ENCODE measurements at regions not wholly inside any gene's neighbourhood (a gene's known extent, or its start where the extent isn't known, plus 50 kb on each side); places are given as distances from the start of the nearest gene placed in this dataset.

DNA sequence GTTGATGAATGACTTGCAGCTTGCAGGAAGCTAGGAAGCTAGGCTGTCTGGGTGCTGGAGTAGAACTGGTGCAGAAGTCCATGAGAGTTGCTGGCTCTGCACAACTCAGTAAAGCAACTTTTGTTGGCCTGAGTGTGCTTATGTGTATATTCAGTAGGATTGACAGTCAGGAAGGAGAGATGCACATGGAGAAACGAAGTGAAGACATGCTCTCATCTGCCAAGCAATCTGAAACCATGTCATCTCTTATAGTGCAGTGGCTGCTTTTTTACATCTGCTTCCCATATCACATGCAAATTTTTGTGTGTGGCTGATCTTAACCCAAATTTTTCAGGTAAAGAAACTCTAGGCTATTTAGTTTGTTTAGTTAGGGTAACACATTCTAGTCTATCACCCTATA is 252.4 kb upstream of the HS3ST5 start:
- DNase-seq, result no peak

DNA sequence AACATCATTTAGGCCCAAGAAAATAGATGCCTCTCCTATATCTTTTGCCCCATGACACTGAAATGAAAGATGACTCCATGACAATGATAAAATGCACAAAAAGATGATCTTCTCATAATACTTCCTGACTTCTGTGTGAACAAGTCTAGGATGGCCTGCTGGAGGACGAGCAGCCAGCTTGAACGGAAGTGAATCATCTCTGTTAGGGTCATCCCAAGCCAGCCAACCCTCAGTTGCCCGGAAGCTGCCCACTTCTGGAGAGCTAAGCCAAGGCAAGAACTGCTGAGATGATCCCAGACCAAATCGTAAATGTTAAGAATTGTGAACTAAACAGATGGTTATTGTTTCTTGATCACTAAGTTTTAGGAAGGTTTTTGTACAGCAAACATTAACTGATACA is 249.7 kb upstream of the HS3ST5 start:
- no peak for DNase-seq

DNA sequence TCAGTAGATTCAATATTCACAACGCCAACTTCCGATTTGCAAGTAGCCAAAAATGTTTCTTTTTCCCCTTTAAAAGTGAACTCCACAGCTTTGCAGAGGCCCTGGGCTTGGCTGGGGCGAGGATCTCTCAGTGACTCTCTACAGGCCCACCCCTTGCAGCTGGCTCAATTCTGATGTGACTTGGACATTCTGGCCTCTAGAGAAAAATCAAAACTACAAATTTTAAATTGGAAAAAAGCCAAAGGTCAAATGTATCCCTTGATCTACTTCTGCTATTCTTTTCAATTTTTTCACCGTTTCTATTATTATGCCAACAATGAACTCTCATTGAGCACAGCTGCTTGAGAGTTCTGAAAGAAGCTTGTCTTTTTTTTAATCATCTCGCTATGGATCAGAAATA is 245.9 kb upstream of the HS3ST5 start:
- no peak for DNase-seq

DNA sequence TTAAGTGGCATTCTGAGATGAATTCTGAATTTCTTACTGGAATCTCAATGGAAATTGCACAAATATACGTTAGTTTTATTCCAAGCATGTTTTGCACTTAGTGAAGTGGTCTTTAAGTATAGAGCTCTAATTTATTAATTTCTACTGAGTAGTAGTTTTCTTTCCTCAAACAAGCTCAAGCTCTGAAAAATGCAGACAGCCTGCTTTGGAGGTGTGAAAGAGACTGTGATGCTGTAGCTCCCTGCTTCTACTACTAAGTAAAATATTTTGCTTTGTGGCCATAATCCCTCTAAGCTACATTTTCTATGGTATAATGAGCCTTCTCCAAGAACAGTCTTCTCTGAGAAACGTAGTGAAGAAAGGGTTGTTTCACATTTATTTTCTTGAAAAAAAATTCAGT is 243.5 kb upstream of the HS3ST5 start:
- DNase-seq, result no peak

DNA sequence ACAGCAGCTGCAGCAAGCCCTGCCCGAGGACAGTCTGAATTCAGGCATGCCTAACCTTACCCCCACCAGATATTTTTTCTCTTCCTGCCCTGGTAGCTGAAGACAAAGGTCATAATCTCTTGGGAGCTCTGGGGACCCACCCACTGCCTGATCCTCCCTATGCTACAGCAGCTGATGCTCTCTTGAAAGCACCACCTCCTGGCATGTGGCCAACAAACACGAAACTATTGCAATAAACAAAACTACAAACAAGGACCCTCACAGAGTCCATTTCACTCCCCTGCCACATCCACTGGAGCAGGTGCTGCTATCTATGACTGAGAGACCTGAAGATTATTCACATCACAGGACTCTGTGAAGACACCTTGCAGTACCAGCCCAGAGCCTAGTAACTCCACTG is 238.5 kb upstream of the HS3ST5 start:
- DNase-seq, result no peak

DNA sequence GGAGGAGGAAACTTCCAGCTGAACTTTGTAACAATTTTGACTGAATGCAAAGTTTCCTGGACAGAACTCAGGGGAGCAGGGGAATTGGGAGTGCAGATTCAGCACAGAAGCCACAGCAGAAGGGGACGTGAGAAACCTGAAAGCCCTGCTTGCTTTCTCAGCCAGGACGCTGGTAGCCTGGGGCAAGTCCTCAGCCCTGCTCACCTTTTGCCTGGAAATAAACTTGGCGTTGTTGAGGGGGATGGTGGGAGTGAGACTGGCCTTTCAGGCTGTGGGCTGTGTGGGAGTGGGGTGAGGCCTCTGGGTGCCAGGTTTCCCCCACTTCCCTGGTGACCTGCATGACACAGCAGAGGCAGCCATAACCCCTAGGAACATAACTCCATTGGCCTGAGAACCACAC is 238.1 kb upstream of the HS3ST5 start:
- DNase-seq, result no peak

DNA sequence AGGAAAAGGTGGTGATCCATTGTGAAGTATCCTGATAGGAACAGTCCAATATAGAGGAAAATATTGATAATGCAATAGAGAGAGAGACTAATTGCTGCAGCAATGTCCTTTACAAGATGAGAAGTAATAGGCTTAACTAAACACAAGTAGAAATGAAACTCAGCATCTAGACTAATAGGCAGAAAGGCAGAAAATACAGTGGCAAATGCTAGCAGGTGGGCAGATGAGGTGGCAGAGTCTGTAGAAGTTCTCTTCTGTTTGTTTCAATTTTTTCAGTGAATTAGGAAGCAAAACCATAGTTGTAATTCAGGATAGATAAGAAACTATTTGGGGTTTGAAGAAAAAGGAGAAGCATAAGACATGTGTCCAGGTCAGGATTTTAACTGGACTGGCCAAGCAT is 236.7 kb upstream of the HS3ST5 start:
- DNase-seq, result no peak

DNA sequence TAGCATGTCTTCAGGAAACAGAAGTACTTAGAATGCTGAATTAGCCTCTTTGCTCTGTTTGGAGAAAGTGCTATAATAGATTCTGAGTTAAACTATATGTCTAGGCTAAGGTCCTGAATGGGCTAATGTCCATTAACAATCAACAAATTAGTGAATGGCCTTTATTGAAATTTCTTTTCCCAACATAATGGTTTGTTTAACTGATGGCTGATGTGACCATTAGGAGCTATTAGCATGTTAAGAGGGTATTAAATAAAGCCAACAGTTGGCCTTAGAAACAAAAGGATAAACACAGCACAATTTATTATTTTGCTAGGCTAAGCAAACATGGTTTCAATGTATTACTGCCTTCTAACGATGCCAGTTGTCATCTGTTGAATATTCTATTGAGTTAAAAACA is 234.3 kb upstream of the HS3ST5 start:
- DNase-seq, result no peak

DNA sequence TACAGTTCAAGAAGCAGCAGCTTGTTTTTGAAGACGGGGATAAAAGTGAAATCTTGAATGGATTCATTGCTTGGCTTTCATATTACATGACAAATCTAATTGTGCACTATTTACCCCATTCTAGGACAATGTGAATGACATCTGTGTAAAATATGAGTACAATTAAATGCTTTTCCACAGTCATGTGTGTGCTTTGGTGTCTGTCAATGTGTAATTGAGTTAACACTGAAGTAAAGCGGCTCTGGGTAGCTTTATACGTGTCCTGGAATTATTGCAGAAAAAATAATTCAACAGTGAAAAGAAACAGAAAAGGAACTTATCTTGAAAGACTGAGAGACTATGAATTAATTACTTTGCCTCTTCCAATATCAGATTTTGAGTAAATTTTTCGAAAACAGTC is 233.5 kb upstream of the HS3ST5 start:
- DNase-seq, result no peak

DNA sequence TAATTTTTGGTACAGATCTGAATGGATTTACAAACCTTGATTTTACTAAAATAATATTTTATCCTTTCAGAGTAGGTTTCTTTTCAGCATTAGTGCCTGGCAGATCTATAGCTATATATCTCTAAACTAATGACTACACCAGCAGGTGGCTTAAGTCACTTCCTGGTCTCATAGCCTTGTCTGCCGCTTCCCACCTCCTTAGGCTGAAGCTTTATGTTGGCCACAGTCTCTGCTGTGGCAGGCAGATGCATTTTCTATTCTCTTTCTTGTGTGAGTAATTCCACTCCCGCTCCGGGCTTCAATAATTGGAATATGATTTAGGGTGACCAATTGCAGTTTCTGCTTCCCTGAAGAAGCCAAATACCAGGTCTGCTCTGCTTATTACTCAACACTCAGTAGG is 226.8 kb upstream of the HS3ST5 start:
- no peak for DNase-seq

DNA sequence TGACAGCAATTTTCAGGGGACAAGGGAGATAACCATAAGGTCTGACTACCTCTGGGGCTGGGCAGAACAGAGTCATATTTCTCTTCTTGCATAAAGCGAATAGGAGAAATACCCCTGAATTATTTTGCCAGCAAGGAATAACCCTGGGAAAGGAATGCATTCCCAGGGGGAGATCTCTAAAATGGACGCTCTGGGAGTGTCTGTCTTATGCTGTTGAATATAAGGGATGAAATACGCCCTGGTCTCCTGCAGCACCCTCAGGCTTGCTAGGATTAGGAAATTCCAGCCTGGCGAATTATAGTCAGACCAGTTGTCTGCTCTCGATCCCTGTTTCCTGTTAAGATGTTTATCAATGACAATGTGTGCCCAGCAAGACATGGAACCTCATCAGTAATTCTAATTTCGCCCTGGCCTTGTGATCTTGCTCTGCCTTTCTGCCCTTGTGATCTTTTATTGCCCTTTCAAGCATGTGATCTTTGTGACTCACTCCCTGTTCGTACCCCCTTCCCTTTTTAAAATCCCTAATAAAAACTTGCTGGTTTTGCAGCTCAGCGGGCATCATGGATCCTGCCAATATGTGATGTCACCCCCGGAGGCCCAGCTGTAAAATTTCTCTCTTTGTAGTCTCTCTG is 221.6 kb upstream of the HS3ST5 start:
- DNase-seq, result no peak

DNA sequence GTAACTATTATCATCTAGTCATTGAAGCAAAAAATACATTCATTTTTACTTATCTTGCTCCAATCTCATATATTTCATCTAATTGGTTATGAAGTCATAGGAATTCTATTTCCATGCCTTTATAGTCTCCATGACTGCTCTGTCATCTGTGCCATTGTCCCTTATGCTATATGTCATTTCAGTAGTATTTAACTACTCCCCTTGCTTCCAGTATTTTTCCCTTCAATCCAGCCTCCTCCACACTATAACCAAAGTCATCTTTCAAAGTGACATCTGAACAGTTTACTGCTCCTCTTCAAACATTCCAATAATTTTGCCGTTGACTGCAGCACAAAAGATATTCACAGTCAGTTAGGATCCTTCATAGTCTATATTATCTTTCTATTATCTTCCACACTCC is 216.6 kb upstream of the HS3ST5 start:
- DNase-seq, result no peak

DNA sequence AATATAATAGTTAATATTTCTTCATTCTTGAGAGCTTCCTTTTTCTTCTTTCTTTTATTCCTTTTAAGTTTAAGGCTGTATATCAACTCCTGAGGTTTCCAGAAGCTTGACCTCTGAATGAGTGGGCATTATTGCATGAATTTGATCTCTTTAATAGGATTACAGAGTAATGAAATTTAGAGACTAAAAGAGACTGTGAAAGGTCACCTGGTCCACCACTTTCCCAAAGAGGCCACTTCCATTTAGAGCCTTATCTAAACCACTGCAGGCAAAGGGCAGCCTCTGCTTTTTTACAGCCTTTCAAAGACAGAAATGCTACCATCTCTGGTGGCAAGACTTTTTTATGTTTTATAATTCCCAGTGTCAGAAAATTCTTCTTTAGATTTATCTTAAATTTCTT is 215.3 kb upstream of the HS3ST5 start:
- DNase-seq, result no peak

DNA sequence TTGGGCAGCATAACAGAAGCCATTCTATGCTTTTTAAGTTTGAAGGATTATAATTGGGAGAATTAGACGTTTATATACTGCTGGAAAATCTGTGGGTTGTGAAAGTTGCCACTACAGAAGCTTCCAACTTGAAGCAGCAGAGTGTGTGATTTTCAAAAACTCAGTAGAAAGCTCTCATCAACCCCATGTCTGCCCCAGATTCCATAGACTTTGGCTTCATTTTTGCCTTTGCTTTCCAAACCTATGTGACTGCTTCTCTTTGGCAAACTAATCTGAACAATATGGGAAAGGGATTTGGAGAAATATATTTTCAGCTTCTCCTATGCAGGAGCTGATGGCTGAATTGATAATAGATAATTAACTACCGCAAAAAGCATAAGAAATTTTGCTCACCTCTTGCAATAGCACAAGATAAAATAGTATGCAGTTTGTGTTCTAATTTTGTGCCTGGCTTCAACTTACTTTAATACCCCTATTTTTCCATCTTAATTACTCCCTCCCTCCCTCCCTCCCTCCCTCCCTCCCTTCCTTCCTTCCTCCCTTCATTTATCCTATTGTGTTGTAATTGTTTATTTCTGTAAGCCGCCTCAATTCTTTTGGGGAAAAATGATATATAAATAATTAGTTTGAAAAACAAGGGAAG is 214.1 kb upstream of the HS3ST5 start:
- DNase-seq, result no peak

DNA sequence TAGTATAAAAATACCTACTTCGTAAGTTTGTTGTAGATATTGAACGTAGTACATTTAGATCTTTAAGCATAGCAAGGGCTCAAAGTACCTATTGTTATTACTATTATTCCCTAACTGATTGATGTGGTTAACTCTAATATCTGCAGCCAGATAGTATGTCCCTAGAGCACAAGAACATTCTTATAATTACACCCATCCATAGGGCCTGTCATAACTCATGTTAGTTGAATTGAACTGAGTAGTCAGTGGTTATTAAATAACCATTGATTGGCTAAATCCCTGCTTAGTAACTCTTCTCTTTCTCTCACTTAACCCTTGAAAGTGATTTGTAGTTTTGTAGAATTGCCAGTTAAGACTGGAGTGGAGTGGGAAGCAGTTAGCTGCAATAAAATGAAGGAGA is 207.5 kb upstream of the HS3ST5 start:
- DNase-seq, result no peak

DNA sequence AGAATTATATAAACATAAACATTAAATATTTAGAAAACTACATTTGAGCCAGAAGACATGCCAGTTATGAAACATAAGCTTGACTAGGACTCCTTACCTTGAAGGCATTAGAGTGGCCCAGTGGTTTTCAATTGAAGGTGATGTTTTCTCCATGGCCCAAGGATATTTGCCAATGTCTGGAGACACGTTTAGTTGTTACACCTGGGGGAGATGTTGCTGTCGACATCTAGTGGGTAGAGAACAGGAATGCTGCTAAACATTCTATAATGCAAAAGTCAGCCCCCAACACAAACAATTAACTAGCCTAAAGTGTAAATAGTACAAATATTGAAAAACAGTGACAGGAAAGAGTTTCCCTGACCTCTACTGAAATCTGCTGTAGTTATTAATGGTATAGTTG is 200.9 kb upstream of the HS3ST5 start:
- DNase-seq, result no peak

DNA sequence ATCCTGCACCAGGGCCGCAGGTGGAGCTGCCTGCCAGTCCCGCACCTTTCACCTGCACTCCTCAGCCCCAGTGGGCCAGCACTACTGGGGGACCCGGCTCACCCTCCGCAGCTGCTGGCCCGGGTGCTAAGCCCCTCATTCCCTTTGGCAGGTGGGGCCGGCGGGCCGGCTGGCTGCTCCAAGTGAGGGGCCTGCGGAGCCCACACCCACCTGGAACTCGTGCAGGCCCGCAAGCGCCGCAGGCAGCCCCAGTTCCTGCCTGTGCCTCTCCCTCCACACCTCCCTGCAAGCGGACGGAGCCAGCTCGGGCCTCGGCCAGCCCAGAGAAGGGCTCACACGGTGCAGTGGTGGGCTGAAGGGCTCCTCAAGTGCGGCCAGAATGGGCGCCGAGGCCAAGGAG is 199.0 kb upstream of the HS3ST5 start:
- no peak for DNase-seq

DNA sequence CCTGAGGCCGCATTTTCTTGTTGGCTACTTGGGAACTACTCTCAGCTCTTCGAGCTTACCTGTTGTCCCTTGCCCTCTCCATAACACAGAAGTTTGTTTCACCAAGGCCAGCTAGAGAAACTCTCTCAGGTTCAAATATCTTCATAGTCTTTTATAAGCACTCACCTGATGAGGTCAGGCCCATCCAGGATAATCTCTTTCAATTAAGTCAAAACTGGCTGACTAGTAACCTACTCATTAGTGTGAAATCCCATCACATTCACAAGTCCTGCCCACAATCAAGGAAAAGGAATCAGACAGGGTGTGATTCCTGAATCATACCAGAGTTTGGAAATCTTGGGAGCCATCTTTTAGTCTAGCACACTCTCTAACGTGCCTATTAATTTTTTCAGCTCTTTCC is 195.2 kb upstream of the HS3ST5 start:
- no peak for DNase-seq

DNA sequence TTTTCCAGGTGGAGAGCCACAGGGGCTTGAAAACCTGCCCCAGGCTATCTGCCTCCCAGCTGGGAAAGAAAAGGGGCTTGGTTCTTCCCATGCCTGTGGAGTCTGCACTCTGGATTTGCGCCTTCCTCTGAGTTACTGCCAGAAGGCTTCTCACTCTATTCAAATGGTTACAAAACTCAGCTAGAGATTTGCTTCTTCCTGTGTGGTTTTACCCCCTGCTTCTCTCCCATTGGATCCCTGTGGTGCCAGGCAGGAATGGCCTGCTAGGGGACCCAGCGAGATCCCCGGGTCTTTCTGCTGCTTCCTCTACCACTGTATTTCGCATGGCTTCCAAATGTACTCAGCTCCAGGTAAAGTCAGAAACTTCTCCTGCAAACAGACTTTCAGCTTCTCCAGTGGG is 192.0 kb upstream of the HS3ST5 start:
- no peak for DNase-seq

DNA sequence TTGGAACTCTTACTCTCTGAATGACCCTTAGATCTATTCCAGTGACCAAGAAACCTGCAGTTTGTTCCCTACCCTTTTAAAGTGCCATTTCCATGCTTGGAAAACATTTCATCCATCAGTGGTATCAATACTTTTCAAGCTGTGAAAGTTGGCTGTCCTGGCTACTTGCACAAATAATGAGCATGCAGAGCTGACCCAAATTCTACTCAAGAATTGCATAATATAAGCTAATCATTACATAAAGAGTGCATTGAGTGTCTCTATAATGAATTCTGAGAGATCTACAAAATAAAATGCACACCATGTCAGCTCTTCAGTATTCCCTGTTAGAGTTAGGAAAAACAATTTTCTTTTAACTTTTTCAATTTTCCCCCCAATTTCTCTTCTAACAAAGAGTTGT is 181.3 kb upstream of the HS3ST5 start:
- no peak for DNase-seq

DNA sequence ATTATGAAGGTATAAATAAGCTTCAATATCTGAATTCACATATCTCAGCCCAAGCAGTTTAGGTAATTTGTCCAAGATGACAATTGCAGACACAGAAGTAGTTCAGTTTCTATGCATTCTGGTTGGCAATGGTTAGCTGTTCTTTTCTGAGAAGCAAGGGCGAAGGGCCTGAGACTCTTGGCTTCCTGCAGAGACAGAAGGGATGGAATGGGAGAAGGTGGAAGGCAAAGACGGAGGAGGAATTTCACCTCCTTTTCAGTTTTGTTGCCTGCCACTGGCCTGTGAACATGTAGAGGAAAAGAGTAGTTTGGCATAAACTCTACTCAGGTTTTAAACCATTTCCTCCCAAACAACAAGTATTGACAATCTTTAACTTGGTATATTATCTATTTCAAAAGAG is 180.7 kb upstream of the HS3ST5 start:
- DNase-seq, result no peak

DNA sequence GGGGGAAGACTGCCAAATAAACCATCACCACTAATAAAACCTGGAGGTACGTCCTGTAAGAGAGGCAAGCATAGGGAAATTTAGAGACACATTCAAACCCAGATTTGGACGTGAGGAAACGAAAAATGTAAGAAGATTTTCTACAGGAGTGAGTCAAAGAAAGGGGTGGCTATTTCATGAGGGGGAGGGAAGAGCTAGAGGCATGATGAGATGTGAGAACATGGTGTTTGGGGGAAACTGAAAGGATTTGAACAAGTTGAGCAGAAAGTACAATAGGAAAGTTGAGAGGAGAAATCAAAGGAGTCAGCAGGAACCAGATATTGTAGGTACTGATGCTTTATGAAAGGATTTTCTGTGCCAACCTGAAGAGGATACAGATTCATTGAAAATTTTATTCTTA is 179.1 kb upstream of the HS3ST5 start:
- no peak for DNase-seq

DNA sequence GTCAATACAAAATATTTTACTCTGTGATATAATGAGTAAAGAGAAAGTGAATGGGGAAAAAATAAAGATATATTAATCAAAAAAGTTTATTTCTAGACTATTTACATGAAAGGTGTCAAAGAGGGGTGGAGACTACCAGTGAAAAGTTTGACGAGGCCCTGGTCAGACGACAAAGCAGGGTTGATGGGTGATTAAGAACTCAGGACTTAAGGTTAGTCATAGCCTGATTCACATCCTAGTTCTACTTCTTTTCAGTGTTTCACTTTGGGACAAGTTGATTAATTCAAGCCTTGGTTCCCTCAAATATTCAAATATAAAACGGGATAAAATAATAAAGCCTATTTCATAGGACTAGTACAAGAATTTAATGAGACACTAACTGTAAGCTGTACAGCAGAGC is 178.2 kb upstream of the HS3ST5 start:
- DNase-seq, result no peak

DNA sequence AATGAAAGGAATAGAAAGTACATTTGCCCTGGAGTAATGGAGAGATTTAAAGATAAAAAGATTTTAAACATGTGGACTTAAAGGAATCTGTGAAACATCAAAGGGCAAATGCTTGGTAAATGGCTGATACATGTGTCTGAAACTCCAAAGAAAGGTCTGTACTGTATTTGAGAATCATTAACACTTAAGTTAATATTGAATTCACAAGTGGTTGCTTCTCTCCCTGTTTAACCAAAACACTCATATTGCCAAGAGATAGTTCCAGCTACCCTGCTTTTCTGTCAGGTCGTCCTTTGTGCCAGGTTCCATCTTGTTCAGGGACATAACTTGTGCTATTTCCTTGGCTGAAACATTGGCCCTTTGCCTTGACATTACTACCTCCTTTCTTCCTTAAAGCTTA is 171.3 kb upstream of the HS3ST5 start:
- no peak for DNase-seq

DNA sequence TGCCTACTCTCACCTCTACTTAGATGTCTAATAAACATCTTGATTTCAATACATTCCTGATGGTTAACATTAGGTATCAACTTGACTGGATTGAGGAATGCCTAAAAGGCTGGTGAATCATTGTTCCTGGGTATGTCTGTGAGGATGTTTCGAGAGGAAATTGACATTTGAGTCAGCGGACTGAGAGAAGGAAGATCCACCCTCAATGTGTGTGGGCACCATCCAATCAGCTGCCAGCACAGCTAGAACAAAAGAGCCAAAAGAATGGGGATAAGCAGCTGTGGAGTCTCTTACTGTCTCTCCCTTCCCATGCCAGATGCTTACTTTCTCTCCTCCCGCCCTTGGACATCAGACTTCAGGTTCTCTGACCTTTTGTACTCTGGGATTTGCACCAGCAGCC is 128.6 kb upstream of the HS3ST5 start:
- DNase-seq, result no peak

DNA sequence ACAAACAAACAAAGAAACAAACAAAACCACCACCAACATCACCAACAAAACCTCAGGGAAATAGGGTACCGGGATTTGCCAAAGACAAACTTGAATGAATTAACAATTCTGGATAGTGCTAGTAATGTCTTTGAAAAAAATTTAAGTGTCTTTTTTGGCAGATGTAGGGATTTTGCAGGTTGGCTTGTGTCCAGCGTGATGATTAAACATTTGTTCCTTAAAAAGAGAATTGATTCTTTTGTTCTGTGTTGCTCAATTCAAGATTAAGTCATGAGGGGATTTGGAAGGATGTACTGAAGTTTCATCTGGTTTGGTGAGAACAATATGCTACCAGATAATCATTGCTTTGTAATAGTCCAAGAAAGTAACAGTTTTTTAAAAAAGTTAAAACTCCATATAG is 125.1 kb upstream of the HS3ST5 start:
- DNase-seq, result no peak

All from stimulated activated CD4-positive, alpha-beta T cell treated with anti-CD3 and anti-CD28 coated beads, Interleukin-2, amount 100 ng/mL, for 24 hours (primary cell).